DND-41 (cell line): ENCODE measurements at regions not wholly inside any gene's neighbourhood (a gene's known extent, or its start where the extent isn't known, plus 50 kb on each side); places are given as distances from the start of the nearest gene placed in this dataset.

Source experiments
- ATAC-seq: fragments of 200-7000 bp; cut with Tn5 transposase; 3 replicates; pipeline ENCODE4 v1.9.1; 2021; ENCODE audit warnings: low read depth; ENCODE audit not compliant: insufficient read depth
- DNase-seq: peaks from one replicate; pipeline ENCODE4 v3.0.0-alpha.2; 2020
- H2AFZ ChIP-seq: 2 replicates; pipeline ENCODE4 v1.6.0; 2012; ENCODE audit warnings: low read depth, low read length
- H3K27ac ChIP-seq: 2 replicates; pipeline ENCODE4 v1.5.1; 2012; ENCODE audit warnings: low read length, inconsistent platforms
- H3K27me3 ChIP-seq: fragments of 200-600 bp; sonication (generic); 2 replicates; pipeline ENCODE4 v1.6.0; 2012; ENCODE audit warnings: low read length, mild to moderate bottlenecking, inconsistent platforms; ENCODE audit not compliant: insufficient read depth, poor library complexity
- H3K36me3 ChIP-seq: 2 replicates; pipeline ENCODE4 v1.5.1; 2012; ENCODE audit warnings: low read length, inconsistent platforms; ENCODE audit not compliant: insufficient read depth
- H3K4me1 ChIP-seq: 2 replicates; pipeline ENCODE4 v1.5.1; 2012; ENCODE audit warnings: mild to moderate bottlenecking, low read length; ENCODE audit not compliant: insufficient read depth
- H3K4me2 ChIP-seq: 2 replicates; pipeline ENCODE4 v1.6.0; 2012; ENCODE audit warnings: mild to moderate bottlenecking, moderate library complexity, low read length, inconsistent platforms; ENCODE audit not compliant: insufficient read depth
- H3K4me3 ChIP-seq, 2 experiments: fragments of 200-600 bp in 1 of 2; shearing (Covaris generic) in 1 of 2; 2 replicates each; pipeline ENCODE4 v1.5.1; 2012 to 2016; ENCODE audit warnings: inconsistent platforms in 2 of 2, low read length in 2 of 2, mild to moderate bottlenecking in 2 of 2, low read depth in 1 of 2, moderate library complexity in 1 of 2
- H3K79me2 ChIP-seq: 2 replicates; pipeline ENCODE4 v1.6.0; 2012; ENCODE audit warnings: low read length, inconsistent platforms; ENCODE audit not compliant: insufficient read depth
- H3K9ac ChIP-seq: 2 replicates; pipeline ENCODE4 v1.6.0; 2012; ENCODE audit warnings: low read depth, mild to moderate bottlenecking, inconsistent platforms, low read length, moderate library complexity
- H3K9me3 ChIP-seq: 2 replicates; pipeline ENCODE4 v1.5.1; 2012; ENCODE audit warnings: low read length, moderate library complexity, mild to moderate bottlenecking, inconsistent platforms; ENCODE audit not compliant: insufficient read depth, severe bottlenecking
- H4K20me1 ChIP-seq: 2 replicates; pipeline ENCODE4 v1.6.0; 2012; ENCODE audit warnings: low read length; ENCODE audit not compliant: insufficient read depth
- CTCF ChIP-seq: IDR thresholded peaks from 2 replicates; pipeline ENCODE4 v1.5.1; 2012; ENCODE audit warnings: borderline replicate concordance, low read length, moderate library complexity, mild to moderate bottlenecking; ENCODE audit not compliant: poor library complexity, severe bottlenecking; ENCODE audit errors: extremely low read depth
- EZH2 ChIP-seq: IDR thresholded peaks from 3 replicates; pipeline ENCODE4 v1.6.1; 2012; ENCODE audit warnings: borderline replicate concordance, low read depth, mild to moderate bottlenecking, moderate library complexity, low read length, inconsistent platforms; ENCODE audit not compliant: severe bottlenecking

- H3K27ac ChIP-seq = no peak overlapping the region
- H3K27me3 ChIP-seq = no peaks in the 10 kb centered on the region
- DNase-seq (no peak), ATAC-seq (no peak)
- no peak overlapping the region for H2AFZ ChIP-seq
- H3K4me3 ChIP-seq = no peak overlapping the region
- H3K9me3 ChIP-seq = no peaks in the 10 kb centered on the region
- H3K36me3 ChIP-seq = no peaks in the 10 kb centered on the region
- no peak overlapping the region for H3K4me2 ChIP-seq
- TF ChIP-seq CTCF (no peak), EZH2 (no peak)
- H3K9ac ChIP-seq = no peak overlapping the region
- no peaks in the 10 kb centered on the region for H3K4me1 ChIP-seq
- H3K79me2 ChIP-seq = no peaks in the 10 kb centered on the region
- no peaks in the 10 kb centered on the region for H4K20me1 ChIP-seq
Measured at GRCh38 chr16:58933186-58933585, 199.1 kb upstream of the GOT2 start.

GRCh38 chr16:58931436-58931835, 197.3 kb upstream of the GOT2 start:
- ATAC-seq (no peak), DNase-seq (no peak)
- no peaks in the 10 kb centered on the region for H3K4me1 ChIP-seq
- no peaks in the 10 kb centered on the region for H3K9me3 ChIP-seq
- no peak overlapping the region for H2AFZ ChIP-seq
- H3K79me2 ChIP-seq = no peaks in the 10 kb centered on the region
- no peak overlapping the region for H3K4me3 ChIP-seq
- no peaks in the 10 kb centered on the region for H4K20me1 ChIP-seq
- H3K27ac ChIP-seq = no peak overlapping the region
- H3K4me2 ChIP-seq = no peak overlapping the region
- no peaks in the 10 kb centered on the region for H3K36me3 ChIP-seq
- no peak for TF ChIP-seq CTCF
- TF ChIP-seq EZH2 = no peak
- H3K9ac ChIP-seq = no peak overlapping the region
- no peaks in the 10 kb centered on the region for H3K27me3 ChIP-seq

GRCh38 chr16:58923094-58923493, 189.0 kb upstream of the GOT2 start:
- H2AFZ ChIP-seq = no peak overlapping the region
- no peak overlapping the region for H3K9ac ChIP-seq
- no peak for DNase-seq
- H4K20me1 ChIP-seq = no peaks in the 10 kb centered on the region
- H3K27me3 ChIP-seq = no peaks in the 10 kb centered on the region
- H3K27ac ChIP-seq = no peak overlapping the region
- no peaks in the 10 kb centered on the region for H3K79me2 ChIP-seq
- no peak overlapping the region for H3K4me3 ChIP-seq
- no peak overlapping the region for H3K4me2 ChIP-seq
- H3K36me3 ChIP-seq = no peaks in the 10 kb centered on the region
- H3K4me1 ChIP-seq = no peaks in the 10 kb centered on the region
- ATAC-seq = no peak
- TF ChIP-seq CTCF (no peak), EZH2 (no peak)
- H3K9me3 ChIP-seq = no peaks in the 10 kb centered on the region

- ATAC-seq = no peak
Measured at GRCh38 chr16:58913456-58913855, 179.3 kb upstream of the GOT2 start.

More at GRCh38 chr16:58913456-58913855, 179.3 kb upstream of the GOT2 start:
- H3K9me3 ChIP-seq = no peaks in the 10 kb centered on the region
- H3K79me2 ChIP-seq = no peaks in the 10 kb centered on the region
- DNase-seq = no peak
- H3K4me1 ChIP-seq = no peaks in the 10 kb centered on the region
- no peak overlapping the region for H3K4me3 ChIP-seq
- H2AFZ ChIP-seq = no peak overlapping the region
- H3K36me3 ChIP-seq = no peaks in the 10 kb centered on the region
- H3K27ac ChIP-seq = no peak overlapping the region
- TF ChIP-seq EZH2 (no peak), CTCF (no peak)
- H4K20me1 ChIP-seq = no peaks in the 10 kb centered on the region
- H3K27me3 ChIP-seq = no peaks in the 10 kb centered on the region
- H3K4me2 ChIP-seq = no peak overlapping the region
- H3K9ac ChIP-seq = no peak overlapping the region
